ENCODE measurements at regions not wholly inside any gene's neighbourhood (a gene's known extent, or its start where the extent isn't known, plus 50 kb on each side); places are given as distances from the start of the nearest gene placed in this dataset.

DNA sequence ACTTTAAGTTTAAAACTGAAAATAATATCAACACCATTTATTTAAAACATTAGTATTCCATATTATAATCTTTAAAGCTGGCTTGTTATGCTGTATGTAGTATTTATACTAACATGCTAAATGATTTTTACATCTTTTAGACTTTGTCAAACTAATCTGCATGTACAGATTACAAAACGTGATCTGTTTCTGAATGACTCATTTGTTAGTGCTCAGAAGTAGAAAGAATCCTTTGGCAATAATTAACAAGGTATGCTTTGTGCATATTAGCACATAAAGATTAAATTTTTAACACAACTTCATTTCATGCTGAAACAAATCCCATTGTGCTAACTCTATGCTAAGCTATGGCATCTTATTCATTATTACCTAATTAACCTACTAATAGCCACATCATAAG is 242.4 kb downstream of the BARHL2 start:
- TF ChIP-seq, protein P1, sequence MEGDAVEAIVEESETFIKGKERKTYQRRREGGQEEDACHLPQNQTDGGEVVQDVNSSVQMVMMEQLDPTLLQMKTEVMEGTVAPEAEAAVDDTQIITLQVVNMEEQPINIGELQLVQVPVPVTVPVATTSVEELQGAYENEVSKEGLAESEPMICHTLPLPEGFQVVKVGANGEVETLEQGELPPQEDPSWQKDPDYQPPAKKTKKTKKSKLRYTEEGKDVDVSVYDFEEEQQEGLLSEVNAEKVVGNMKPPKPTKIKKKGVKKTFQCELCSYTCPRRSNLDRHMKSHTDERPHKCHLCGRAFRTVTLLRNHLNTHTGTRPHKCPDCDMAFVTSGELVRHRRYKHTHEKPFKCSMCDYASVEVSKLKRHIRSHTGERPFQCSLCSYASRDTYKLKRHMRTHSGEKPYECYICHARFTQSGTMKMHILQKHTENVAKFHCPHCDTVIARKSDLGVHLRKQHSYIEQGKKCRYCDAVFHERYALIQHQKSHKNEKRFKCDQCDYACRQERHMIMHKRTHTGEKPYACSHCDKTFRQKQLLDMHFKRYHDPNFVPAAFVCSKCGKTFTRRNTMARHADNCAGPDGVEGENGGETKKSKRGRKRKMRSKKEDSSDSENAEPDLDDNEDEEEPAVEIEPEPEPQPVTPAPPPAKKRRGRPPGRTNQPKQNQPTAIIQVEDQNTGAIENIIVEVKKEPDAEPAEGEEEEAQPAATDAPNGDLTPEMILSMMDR (IDR thresholded peaks at IDR 0.05) = no peak
- TF ChIP-seq POLR2A (IDR thresholded peaks at IDR 0.05; ENCODE audit: low read length) (no peak), SMC3 (IDR thresholded peaks at IDR 0.05) (no peak), RFX5 (IDR thresholded peaks at IDR 0.05) (no peak), EP300 (IDR thresholded peaks at IDR 0.05) (no peak)
- TF ChIP-seq, protein P2, sequence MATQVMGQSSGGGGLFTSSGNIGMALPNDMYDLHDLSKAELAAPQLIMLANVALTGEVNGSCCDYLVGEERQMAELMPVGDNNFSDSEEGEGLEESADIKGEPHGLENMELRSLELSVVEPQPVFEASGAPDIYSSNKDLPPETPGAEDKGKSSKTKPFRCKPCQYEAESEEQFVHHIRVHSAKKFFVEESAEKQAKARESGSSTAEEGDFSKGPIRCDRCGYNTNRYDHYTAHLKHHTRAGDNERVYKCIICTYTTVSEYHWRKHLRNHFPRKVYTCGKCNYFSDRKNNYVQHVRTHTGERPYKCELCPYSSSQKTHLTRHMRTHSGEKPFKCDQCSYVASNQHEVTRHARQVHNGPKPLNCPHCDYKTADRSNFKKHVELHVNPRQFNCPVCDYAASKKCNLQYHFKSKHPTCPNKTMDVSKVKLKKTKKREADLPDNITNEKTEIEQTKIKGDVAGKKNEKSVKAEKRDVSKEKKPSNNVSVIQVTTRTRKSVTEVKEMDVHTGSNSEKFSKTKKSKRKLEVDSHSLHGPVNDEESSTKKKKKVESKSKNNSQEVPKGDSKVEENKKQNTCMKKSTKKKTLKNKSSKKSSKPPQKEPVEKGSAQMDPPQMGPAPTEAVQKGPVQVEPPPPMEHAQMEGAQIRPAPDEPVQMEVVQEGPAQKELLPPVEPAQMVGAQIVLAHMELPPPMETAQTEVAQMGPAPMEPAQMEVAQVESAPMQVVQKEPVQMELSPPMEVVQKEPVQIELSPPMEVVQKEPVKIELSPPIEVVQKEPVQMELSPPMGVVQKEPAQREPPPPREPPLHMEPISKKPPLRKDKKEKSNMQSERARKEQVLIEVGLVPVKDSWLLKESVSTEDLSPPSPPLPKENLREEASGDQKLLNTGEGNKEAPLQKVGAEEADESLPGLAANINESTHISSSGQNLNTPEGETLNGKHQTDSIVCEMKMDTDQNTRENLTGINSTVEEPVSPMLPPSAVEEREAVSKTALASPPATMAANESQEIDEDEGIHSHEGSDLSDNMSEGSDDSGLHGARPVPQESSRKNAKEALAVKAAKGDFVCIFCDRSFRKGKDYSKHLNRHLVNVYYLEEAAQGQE (IDR thresholded peaks at IDR 0.05) = no peak
